Neural progenitor cell (in vitro differentiated cells): ENCODE measurements at regions not wholly inside any gene's neighbourhood (a gene's known extent, or its start where the extent isn't known, plus 50 kb on each side); places are given as distances from the start of the nearest gene placed in this dataset.

ENCODE experiments used
- CTCF ChIP-seq: fragments of 200-600 bp; sonication (generic); IDR thresholded peaks from 2 replicates; pipeline ENCODE4 v1.5.1; 2017; ENCODE audit warnings: antibody characterized with exemption, mild to moderate bottlenecking
- EZH2 ChIP-seq: fragments of 200-600 bp; sonication (generic); IDR thresholded peaks from 2 replicates; pipeline ENCODE4 v1.6.1; 2017; ENCODE audit warnings: antibody characterized with exemption, mild to moderate bottlenecking, moderate library complexity
- EZH2phosphoT487 ChIP-seq: fragments of 200-600 bp; sonication (generic); IDR thresholded peaks from 2 replicates; pipeline ENCODE4 v1.6.1; 2017; ENCODE audit warnings: antibody characterized with exemption

GRCh38 chr1:209102531-209102930 lies 481.0 kb upstream of the CAMK1G start:
- TF ChIP-seq CTCF, result no peak
- TF ChIP-seq EZH2, result no peak
- no peak for TF ChIP-seq EZH2phosphoT487
